ENCODE measurements at regions not wholly inside any gene's neighbourhood (a gene's known extent, or its start where the extent isn't known, plus 50 kb on each side); places are given as distances from the start of the nearest gene placed in this dataset.

DNA sequence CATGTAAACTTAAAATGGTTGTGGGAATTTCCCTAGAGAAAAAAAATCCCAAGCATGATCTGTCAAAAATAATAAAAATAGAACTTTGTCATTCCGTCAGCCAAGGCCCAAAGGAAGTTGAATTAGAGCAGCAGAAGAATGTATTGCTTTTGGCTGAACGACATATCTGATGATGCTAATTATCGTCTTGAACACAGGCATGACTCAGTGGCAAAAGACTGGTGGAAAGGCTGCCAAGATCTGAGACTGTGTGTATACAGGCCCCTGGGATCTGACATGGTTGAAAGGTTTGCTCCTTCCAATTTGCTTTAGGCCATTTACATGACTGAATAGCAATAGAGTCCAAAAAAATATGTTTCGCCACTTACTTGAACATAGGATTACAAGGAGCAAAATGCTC lies 1057.1 kb upstream of the CRIM1 start:
- ATAC-seq (peak in 5 of 8 donors; percentile 41 to 63 (median 59)), DNase-seq (peak in 1 of 2 donors; percentile 24)
- no peaks in the 10 kb centered on the region for H3K36me3 ChIP-seq
- TF ChIP-seq, protein P1, sequence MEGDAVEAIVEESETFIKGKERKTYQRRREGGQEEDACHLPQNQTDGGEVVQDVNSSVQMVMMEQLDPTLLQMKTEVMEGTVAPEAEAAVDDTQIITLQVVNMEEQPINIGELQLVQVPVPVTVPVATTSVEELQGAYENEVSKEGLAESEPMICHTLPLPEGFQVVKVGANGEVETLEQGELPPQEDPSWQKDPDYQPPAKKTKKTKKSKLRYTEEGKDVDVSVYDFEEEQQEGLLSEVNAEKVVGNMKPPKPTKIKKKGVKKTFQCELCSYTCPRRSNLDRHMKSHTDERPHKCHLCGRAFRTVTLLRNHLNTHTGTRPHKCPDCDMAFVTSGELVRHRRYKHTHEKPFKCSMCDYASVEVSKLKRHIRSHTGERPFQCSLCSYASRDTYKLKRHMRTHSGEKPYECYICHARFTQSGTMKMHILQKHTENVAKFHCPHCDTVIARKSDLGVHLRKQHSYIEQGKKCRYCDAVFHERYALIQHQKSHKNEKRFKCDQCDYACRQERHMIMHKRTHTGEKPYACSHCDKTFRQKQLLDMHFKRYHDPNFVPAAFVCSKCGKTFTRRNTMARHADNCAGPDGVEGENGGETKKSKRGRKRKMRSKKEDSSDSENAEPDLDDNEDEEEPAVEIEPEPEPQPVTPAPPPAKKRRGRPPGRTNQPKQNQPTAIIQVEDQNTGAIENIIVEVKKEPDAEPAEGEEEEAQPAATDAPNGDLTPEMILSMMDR (IDR thresholded peaks at IDR 0.05): no peak
- H3K4me3 ChIP-seq: no peak overlapping the region
- H3K27ac ChIP-seq: no peak overlapping the region
- intact Hi-C loops (cut with DNase I): no loop called here
- 41 to 50% methylated on average over 4 of the region's 4 CpGs for WGBS, 2 donors
- H3K27me3 ChIP-seq: no peaks in the 10 kb centered on the region
- peaks cover 0 to 4% (median 0%) of the 10 kb centered on the region in 11 donors for H3K9me3 ChIP-seq
- H3K4me1 ChIP-seq: no peaks in the 10 kb centered on the region

DNA sequence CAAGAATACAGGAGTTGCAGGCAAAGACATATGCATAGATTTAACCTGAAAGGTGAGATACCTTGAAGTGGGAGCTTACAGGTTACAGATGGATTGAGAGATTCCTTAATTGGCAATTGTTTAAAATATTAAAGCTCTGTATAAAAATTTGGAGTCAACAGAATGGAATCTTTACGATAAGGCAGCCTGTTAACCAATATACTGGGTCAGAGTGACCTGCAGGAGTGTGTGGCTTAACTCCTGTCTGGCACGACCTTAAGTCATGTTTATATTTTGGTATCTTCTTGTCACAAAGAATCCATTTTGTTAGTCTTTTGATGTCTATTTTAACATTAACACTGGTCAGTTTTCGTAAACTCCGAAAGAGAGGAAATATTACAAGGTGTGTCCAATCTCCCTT lies 1058.2 kb upstream of the CRIM1 start:
- Histone ChIP-seq H3K27me3 (peaks cover 0 to 2% (median 0%) of the 10 kb centered on the region in 7 donors), H3K9me3 (peaks cover 0 to 4% (median 0%) of the 10 kb centered on the region in 11 donors), H3K27ac (no peak overlapping the region), H3K4me3 (no peak overlapping the region), H3K4me1 (no peaks in the 10 kb centered on the region), H3K36me3 (no peaks in the 10 kb centered on the region)
- WGBS, 2 donors: 78 to 81% methylated on average over 4 of the region's 4 CpGs
- ATAC-seq (no peak), DNase-seq (no peak)
- intact Hi-C loops (cut with DNase I): no loop called here
- TF ChIP-seq, protein P1 (IDR thresholded peaks at IDR 0.05): no peak

DNA sequence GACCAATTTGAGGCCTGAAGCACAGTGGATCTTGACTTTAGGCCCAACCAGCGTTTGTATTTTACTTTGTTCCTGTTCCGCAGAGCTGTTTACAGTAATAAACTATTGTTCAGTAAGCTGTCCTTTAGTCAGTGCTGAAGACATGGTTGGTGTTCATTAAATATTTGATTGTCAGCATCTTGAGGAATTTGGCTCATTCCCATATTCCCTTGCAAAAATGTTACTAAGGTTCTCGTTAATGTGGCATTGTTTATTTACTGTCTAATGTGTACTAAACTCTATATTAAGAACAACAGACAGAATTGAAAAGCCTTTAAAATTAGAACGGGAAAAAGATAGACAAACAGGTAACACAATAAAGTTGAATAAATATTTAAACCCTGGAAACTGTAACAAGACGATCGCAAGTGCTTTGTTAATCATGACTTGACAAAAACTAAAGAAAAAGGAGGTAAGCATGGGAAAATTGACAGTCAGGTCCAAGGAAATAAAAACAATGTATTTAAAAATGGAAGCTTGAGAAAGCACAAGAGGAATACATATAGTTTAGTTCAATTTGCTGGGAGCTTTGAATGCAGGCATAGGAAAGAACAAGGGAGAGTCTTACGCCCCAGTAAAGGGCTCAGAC lies 1060.8 kb upstream of the CRIM1 start:
- intact Hi-C loops (cut with DNase I): no loop called here
- DNase-seq (no peak), ATAC-seq (no peak)
- no peak overlapping the region for H3K4me3 ChIP-seq
- TF ChIP-seq, protein P1 (IDR thresholded peaks at IDR 0.05): no peak
- H3K27ac ChIP-seq: no peak overlapping the region
- 76 to 86% methylated on average over 7 of the region's 7 CpGs for WGBS, 2 donors
- no peaks in the 10 kb centered on the region for H3K36me3 ChIP-seq
- no peaks in the 10 kb centered on the region for H3K4me1 ChIP-seq
- peaks cover 0 to 2% (median 0%) of the 10 kb centered on the region in 7 donors for H3K27me3 ChIP-seq
- peaks cover 0 to 11% (median 0%) of the 10 kb centered on the region in 11 donors for H3K9me3 ChIP-seq

DNA sequence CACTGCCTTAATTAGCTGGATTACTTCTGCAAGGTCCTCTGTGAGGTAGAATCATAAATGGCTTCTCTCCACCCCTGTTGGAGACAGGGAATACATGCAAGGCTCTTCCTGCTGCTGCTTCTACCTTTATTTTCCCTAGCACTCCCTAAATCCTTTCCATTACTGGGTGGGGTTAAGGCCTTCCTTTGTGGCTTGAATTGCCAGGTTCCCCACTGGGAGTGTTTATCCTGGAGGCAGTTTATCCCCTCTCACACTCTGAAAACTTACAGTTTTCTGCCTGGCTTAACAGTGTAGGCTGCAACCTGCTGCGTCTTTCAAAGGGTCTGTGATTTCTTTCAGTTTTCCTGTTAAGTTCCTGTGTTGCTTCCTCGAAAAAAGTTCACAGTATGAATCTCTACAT lies 1062.3 kb upstream of the CRIM1 start:
- 53 to 70% methylated on average over 2 of the region's 2 CpGs for WGBS, 2 donors

More for the DNA sequence above, 1062.3 kb upstream of the CRIM1 start:
- TF ChIP-seq, protein P1 (IDR thresholded peaks at IDR 0.05): no peak
- intact Hi-C loops (cut with DNase I): no loop called here
- Histone ChIP-seq H3K4me1 (no peaks in the 10 kb centered on the region), H3K27me3 (peaks cover 0 to 2% (median 0%) of the 10 kb centered on the region in 7 donors), H3K4me3 (no peak overlapping the region), H3K27ac (no peak overlapping the region), H3K36me3 (no peaks in the 10 kb centered on the region), H3K9me3 (peaks cover 0 to 18% (median 0%) of the 10 kb centered on the region in 11 donors)
- DNase-seq (no peak), ATAC-seq (no peak)

Data from heart right ventricle (tissue), 16 donors.